ENCODE measurements at regions not wholly inside any gene's neighbourhood (a gene's known extent, or its start where the extent isn't known, plus 50 kb on each side); places are given as distances from the start of the nearest gene placed in this dataset.
A peak's percentile ranks its signal among the peaks of the same experiment; 100 is the strongest.

- TF ChIP-seq POLR2A (IDR thresholded peaks at IDR 0.05) (no peak), CTCF (IDR thresholded peaks at IDR 0.05) (peak in 1 of 5 experiments; percentile 24)
Measured at GRCh38 chr10:117462424-117462792, 80.1 kb upstream of the EMX2 start.
